Fibroblast of lung (primary cell): ENCODE measurements at regions not wholly inside any gene's neighbourhood (a gene's known extent, or its start where the extent isn't known, plus 50 kb on each side); places are given as distances from the start of the nearest gene placed in this dataset.

Source experiments
- DNase-seq, 2 donors: peaks; one replicate each; pipeline versions ENCODE4 v3.0.0 to v3.0.0-alpha.2; 2010; ENCODE audit warnings: low read depth in 2 of 2
- H2AFZ ChIP-seq: 2 replicates; pipeline ENCODE4 v1.5.1; 2012; ENCODE audit warnings: low read length, control low read depth, inconsistent platforms
- H3K27ac ChIP-seq: 2 replicates; pipeline ENCODE4 v1.5.1; 2011; ENCODE audit warnings: low read length, control low read depth; ENCODE audit not compliant: insufficient read depth
- H3K27me3 ChIP-seq: 2 replicates; pipeline ENCODE4 v1.5.1; 2011; ENCODE audit warnings: mild to moderate bottlenecking, low read length; ENCODE audit not compliant: control insufficient read depth, insufficient read depth
- H3K36me3 ChIP-seq: 2 replicates; pipeline ENCODE4 v1.5.1; 2011; ENCODE audit warnings: low read length; ENCODE audit not compliant: control insufficient read depth, insufficient read depth
- H3K4me1 ChIP-seq: 2 replicates; pipeline ENCODE4 v1.5.1; 2011; ENCODE audit warnings: low read length; ENCODE audit not compliant: control insufficient read depth, insufficient read depth; ENCODE audit errors: extremely low read depth
- H3K4me2 ChIP-seq: 2 replicates; pipeline ENCODE4 v1.5.1; 2011; ENCODE audit warnings: low read length, control low read depth; ENCODE audit not compliant: insufficient read depth; ENCODE audit errors: extremely low read depth
- H3K4me3 ChIP-seq, 4 experiments: fragments of 200-600 bp in 1 of 4; sonication (generic) in 1 of 4; replicated peaks in 1 of 4; 2 replicates each; pipeline ENCODE4 v1.5.1; 2011 to 2016; ENCODE audit warnings: low read length in 4 of 4, low read depth in 3 of 4, mild to moderate bottlenecking in 3 of 4, control low read depth in 2 of 4, inconsistent platforms in 1 of 4, mixed read lengths in 1 of 4; ENCODE audit not compliant: insufficient read depth in 1 of 4; ENCODE audit errors: control extremely low read depth in 1 of 4
- H3K79me2 ChIP-seq: 2 replicates; pipeline ENCODE4 v1.5.1; 2012; ENCODE audit warnings: mild to moderate bottlenecking, low read length, inconsistent platforms; ENCODE audit not compliant: control insufficient read depth, insufficient read depth
- H3K9ac ChIP-seq: 2 replicates; pipeline ENCODE4 v1.5.1; 2011; ENCODE audit warnings: mild to moderate bottlenecking, low read length, control low read depth; ENCODE audit not compliant: insufficient read depth
- H3K9me3 ChIP-seq: 2 replicates; pipeline ENCODE4 v1.5.1; 2012; ENCODE audit warnings: low read depth, low read length; ENCODE audit not compliant: control insufficient read depth, insufficient read depth
- H4K20me1 ChIP-seq: 2 replicates; pipeline ENCODE4 v1.5.1; 2011; ENCODE audit warnings: low read length; ENCODE audit not compliant: control insufficient read depth, insufficient read depth; ENCODE audit errors: extremely low read depth
- CTCF ChIP-seq, 2 donors: IDR thresholded peaks in 1 of 2; conservative IDR thresholded peaks in 1 of 2; 1 replicate in 1 of 2; 2 replicates in 1 of 2; pipeline ENCODE4 v1.5.1; 2011 to 2012; ENCODE audit warnings: low read length in 2 of 2, control low read depth in 1 of 2, inconsistent platforms in 1 of 2, low read depth in 1 of 2, mild to moderate bottlenecking in 1 of 2
- EZH2 ChIP-seq: IDR thresholded peaks from 2 replicates; pipeline ENCODE4 v1.5.1; 2012; ENCODE audit warnings: low read length, control low read depth, mild to moderate bottlenecking; ENCODE audit errors: missing control alignments

- no peak overlapping the region for H3K27ac ChIP-seq
Observed at GRCh38 chr3:81985996-81986723, 224.7 kb upstream of the GBE1 start.

GRCh38 chr3:81983382-81983781 lies 221.9 kb upstream of the GBE1 start:
- no peak for DNase-seq
- TF ChIP-seq EZH2 (no peak), CTCF (conservative IDR thresholded peaks at IDR 0.05 in 1 of 2, IDR thresholded peaks at IDR 0.05 in 1 of 2; ENCODE audit: low read depth in 1 of 2, low read length in 2 of 2) (no peak)
- H4K20me1 ChIP-seq = no peaks in the 10 kb centered on the region

More at GRCh38 chr3:81985996-81986723, 224.7 kb upstream of the GBE1 start:
- Histone ChIP-seq H3K36me3 (no peaks in the 10 kb centered on the region), H3K79me2 (no peaks in the 10 kb centered on the region), H3K4me2 (no peak overlapping the region), H3K4me1 (no peaks in the 10 kb centered on the region), H3K27me3 (no peaks in the 10 kb centered on the region), H4K20me1 (no peaks in the 10 kb centered on the region), H3K9me3 (no peaks in the 10 kb centered on the region), H2AFZ (no peak overlapping the region), H3K9ac (no peak overlapping the region), H3K4me3 (no peak overlapping the region)
- no peak for DNase-seq
- TF ChIP-seq EZH2 = no peak
- no peak for TF ChIP-seq CTCF (conservative IDR thresholded peaks at IDR 0.05 in 1 of 2, IDR thresholded peaks at IDR 0.05 in 1 of 2; ENCODE audit: low read depth in 1 of 2, low read length in 2 of 2)

GRCh38 chr3:81980596-81981494 lies 219.4 kb upstream of the GBE1 start:
- Histone ChIP-seq H3K27me3 (no peaks in the 10 kb centered on the region), H3K36me3 (no peaks in the 10 kb centered on the region), H3K79me2 (no peaks in the 10 kb centered on the region), H4K20me1 (no peaks in the 10 kb centered on the region), H3K9ac (no peak overlapping the region), H3K27ac (no peak overlapping the region), H3K4me1 (no peaks in the 10 kb centered on the region), H3K9me3 (no peaks in the 10 kb centered on the region), H3K4me3 (no peak overlapping the region), H3K4me2 (no peak overlapping the region), H2AFZ (no peak overlapping the region)
- DNase-seq = peak in 1 of 2 donors; percentile 29
- TF ChIP-seq CTCF (conservative IDR thresholded peaks at IDR 0.05 in 1 of 2, IDR thresholded peaks at IDR 0.05 in 1 of 2; ENCODE audit: low read depth in 1 of 2, low read length in 2 of 2) = no peak
- TF ChIP-seq EZH2 = no peak

More at GRCh38 chr3:81983382-81983781, 221.9 kb upstream of the GBE1 start:
- no peak overlapping the region for H2AFZ ChIP-seq
- no peaks in the 10 kb centered on the region for H3K4me1 ChIP-seq
- no peak overlapping the region for H3K4me2 ChIP-seq
- H3K4me3 ChIP-seq = no peak overlapping the region
- H3K36me3 ChIP-seq = no peaks in the 10 kb centered on the region
- no peak overlapping the region for H3K27ac ChIP-seq
- no peak overlapping the region for H3K9ac ChIP-seq
- no peaks in the 10 kb centered on the region for H3K27me3 ChIP-seq
- no peaks in the 10 kb centered on the region for H3K9me3 ChIP-seq
- no peaks in the 10 kb centered on the region for H3K79me2 ChIP-seq
